HG03460 (cell line): ENCODE measurements at regions not wholly inside any gene's neighbourhood (a gene's known extent, or its start where the extent isn't known, plus 50 kb on each side); places are given as distances from the start of the nearest gene placed in this dataset.

Experiments
- ATAC-seq: cut with Tn5 transposase; IDR thresholded peaks from one replicate; pipeline ENCODE4 v1.9.1; 2021; ENCODE audit not compliant: unreplicated experiment

DNA sequence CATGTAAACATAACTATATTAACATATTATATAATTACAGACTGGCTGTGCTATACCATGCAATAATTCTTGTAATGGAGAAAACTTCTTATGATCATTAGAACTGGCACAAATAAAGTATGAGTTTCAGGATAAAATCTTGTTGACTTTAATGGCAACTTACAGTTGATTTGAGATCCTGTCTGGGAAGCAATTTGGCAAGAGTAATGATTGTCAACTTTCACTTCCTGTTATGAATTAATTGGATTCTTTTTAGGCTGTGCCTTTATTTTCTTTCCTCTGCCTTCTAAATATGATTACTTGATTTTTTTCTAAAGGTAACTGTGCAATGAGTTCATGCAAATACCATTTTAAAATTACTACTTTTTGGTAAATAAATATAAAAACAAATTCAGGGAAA lies 158.1 kb upstream of the B3GAT2 start:
- no peak for ATAC-seq

DNA sequence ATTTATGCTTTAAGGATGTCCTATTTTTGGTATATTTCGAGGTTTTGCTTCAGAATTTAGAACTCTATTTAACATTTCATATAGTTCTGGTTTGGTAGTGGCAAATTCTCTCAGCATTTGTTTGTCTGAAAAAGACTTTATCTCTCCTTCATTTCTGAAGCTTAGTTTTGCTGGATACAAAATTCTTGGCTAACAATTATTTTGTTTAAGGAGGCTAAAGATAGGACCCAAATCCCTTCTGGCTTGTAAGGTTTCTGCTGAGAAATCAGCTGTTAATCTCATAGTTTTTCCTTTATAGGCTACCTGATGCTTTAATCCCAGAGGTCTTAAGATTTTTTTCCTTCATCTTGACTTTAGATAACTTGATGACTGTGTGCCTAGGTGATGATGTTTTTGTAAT lies 162.7 kb upstream of the B3GAT2 start:
- ATAC-seq: no peak

DNA sequence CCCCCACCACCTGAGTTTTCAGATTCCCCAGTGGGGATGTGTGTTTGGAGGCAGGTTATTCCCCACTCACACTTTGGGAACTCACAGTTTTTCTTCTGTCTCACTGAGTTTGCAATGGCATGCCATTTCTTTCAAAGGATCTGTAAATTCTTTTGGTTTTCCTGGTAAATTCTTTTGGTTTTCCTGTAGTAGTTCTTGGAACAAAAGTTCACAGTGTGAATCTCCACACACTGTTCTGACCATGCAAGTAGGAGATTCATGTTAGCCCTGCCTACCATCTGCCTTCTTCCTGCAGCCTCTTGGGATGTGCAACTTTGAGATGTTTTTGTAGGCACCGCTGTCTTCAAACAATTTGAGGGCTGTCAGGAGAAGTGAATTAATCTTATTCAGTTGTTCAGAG lies 165.6 kb upstream of the OGFRL1 start:
- no peak for ATAC-seq

DNA sequence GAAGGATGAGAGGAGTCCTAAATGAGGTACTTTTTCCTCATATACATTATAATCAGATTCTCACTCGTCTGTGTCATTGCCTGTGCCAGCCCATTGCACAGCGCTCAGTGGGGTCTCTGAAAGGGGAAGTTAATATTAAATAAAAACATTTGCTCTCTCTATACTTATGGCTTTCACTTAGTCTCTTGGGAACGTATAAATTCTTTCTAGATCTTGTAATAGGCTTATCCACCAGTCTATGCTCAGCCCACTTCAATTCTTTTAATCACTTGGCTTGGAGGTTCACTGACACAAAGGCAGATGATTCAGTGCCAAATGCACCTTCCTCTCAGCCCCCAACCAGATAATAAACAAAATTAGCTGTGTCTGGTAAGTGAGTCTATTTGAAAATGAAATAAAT lies 164.3 kb upstream of the OGFRL1 start:
- no peak for ATAC-seq

DNA sequence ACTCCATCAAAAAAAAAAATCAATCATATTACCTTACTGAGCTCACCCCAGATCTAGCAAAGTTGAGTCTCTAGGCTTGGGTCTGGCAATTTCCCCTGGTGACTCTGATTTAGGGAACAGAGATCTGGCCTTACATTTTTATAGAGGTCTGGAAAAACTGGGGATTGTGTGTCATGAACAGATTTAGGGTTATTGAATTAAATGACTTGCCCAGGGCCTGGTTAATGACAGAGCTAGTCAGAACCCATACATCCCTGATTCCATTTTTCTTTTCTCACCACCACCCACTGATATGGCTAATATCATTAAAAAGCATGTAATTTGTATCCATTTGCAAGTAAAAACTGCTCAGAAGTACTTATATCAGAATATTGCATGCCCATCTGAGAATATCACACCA lies 163.4 kb upstream of the OGFRL1 start:
- no peak for ATAC-seq

DNA sequence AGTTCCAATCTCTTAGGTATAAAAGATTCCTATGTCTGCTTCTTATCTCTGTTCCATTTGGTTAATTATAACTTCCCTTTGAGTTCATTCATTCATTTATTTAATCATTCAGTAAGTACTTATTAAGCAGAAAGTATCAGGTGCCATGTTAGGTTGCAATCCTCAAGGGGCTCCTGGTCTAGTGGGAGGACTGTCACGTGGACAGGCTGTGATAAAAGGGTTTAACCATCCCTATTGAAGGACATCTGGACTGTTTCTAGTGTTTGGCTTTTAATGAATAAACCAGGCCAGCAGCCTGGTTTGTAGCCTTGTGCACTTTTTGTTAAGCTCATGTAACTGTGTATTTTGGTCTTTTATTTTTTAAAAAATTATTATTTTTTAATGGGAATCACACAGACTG lies 162.1 kb upstream of the OGFRL1 start:
- ATAC-seq: no peak

DNA sequence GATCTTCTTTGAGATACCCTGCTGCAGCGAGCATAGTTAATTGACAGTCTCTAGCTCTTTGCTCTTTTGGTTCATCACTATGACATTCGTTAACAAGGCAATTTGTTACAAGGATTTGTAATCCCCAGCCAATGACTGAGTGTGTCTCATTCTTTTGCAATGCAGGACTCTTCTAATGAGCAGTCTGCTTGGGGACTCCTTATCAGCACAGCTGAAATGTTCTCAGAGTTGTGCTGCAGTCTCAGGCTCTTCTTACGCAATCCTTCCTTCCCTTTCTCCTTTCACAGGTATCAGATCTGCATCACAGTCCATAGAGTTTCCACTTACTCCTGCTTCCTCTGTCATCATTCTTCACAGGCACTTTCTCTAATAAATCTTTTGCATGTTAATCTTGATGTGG lies 161.2 kb upstream of the OGFRL1 start:
- ATAC-seq: no peak

DNA sequence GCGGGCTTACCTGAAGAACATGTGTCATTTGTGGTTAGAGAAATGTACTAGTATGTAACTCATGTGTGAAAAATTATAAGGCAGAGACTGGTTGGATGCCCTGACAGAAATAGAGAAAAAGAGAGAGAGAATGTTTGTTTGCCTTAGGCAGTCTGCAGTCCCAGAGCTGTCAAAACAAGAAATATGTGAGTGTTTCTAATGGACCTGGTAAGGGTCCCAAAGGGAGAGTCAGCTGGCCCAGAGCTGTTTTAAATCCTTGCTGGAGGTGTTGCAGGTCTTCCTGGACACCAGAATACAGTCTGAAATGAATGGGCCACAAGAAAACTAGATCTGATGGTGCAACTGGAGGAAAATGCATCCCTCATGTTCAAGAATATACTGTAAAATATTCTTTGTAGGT lies 158.3 kb upstream of the OGFRL1 start:
- no peak for ATAC-seq

DNA sequence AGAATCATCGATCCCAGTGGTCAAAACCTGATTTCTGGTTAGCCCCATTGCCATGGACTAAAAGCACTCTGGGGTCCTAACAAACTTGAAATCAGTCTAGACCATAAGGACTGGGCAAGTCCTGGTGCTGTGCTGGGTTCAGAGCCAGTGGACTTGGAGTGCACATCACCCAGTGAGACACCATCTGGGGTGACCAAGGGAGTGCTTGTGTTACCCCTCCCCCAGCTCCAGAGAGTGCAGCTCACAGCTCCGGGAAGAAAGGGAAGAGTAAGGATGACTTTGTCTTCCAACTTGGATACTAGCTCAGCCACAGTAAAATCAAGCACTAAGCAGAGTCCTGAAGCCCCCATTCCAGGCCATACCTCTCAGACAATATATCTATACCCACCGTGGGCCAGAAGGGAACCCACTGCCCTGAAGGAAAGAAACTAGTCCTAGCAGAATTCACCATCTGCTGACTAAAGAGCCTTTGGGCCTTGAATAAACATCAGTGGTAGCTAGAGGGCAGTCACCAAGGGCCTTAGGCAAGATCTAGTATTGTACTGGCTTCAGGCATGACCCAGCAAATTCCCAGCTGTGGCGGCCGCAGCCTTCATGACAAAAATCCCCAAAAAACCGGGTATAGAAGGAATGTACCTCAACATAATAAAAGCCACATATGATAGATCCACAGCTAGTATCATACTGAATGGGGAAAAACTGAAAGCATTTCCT lies 153.5 kb upstream of the OGFRL1 start:
- ATAC-seq: no peak

DNA sequence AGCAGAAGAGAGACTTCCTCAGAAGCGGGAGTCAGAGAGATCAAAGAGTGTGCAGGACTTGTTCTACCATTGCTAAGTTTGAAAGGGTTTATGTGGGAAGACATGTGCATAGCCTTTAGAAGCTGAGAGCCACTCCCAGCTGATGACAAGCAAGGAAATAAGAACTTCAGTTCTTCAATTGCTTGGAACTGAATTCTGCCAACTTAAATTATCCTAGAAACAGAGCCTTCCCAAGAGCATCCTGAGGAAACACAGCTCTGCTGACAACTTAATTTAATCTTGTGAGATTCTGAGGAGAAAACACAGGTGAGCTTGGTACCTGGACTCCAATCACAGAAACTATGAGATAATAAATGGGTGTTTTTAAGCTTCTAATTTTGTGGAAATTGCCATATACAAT lies 150.6 kb upstream of the OGFRL1 start:
- no peak for ATAC-seq

DNA sequence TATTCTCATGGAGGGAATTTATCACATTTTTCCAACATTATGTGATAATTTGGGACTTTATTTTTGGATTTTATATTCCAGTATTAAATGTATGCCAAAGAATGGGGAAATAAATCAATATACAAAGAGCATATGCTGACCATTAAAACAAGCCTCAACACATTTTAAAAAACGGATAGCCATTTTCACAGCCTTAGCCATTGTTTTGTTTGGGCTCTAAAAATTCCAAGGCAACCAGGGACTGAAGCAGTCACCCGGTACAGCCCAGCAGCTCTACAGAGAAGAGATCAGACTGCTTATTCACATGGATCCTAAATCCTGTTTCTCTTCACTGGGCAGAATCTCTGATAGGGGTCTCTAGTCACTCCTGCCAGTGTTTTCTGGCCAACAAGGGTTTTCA lies 150.2 kb upstream of the OGFRL1 start:
- ATAC-seq: no peak

DNA sequence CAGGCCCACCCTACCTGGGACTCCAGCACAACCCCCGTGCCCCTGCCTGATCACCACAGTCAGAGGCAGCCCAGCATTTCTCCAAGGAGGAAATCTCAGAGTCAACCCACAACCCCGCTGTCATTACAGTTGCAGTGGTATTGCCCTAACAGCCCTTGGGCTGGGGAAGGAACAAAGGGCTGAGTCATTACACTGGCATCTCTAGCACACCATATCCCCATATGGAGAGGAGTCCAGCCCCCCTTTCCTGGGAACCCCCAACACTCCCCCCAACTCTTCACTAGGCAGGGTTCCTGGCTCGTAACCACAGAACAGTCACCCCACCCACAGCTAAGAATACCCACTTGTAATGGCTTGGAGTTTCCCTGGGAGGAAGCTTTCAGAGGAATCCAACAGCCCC lies 149.4 kb upstream of the OGFRL1 start:
- no peak for ATAC-seq

DNA sequence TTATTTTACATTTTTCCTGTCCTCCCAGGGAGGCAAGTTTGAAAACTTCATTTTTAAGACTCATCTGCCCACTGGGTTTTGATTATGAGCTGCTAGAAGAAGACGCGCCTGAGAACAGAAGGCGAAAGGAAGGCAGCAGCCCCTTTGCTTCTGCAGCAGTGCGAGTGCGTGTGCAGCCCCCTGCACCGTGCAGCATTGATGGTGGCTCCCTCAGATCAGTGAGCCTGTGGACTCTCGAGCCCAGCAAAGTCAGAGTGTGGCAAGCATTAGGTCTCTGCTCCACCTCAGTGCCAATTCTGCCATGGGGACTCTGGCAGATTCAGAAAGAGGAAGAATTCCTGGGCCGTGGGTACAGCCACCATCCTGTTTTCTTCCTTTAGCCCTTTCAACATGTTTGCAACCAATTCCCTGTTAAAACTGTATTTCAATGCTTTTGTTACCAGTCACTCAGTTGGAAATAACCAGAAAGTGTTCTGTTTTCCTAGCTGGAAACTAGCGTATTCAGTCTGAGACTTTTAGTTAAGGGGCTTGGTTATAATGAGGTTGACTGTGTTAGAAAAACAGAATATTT lies 134.8 kb upstream of the OGFRL1 start:
- no peak for ATAC-seq

DNA sequence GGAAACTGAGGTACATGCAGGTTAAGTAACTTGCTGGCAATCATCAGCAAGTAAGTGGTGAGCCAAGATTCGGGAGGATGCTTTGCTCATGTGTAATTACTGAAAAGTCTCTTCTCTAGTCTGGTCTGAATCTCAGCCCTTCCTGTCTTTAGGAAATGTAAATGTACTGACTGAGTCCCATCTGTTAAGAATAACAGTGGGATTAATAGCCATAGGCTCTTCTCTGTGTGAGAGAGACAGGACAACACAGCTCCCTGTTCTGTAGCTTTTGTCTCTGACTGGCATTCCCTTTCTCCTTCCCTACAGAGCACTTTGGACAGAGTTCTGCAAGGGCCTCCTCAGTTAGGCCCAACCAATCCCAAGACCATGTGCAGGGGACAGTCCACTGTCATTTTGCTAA lies 131.3 kb upstream of the OGFRL1 start:
- no peak for ATAC-seq

DNA sequence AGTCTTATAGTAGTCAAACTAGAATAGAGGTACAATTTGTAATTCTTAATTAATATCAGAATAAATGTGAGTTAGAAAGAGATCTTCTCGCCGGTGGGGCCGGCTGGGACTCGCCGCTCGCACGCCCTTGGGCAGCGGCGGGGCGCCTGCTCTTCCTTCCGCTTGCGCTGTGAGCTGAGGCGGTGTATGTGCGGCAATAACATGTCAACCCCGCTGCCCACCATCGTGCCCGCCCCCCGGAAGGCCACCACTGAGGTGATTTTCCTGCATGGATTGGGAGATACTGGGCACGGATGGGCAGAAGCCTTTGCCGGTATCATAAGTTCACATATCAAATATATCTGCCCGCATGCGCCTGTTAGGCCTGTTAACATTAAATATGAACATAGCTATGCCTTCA lies 123.7 kb upstream of the OGFRL1 start:
- ATAC-seq: no peak

DNA sequence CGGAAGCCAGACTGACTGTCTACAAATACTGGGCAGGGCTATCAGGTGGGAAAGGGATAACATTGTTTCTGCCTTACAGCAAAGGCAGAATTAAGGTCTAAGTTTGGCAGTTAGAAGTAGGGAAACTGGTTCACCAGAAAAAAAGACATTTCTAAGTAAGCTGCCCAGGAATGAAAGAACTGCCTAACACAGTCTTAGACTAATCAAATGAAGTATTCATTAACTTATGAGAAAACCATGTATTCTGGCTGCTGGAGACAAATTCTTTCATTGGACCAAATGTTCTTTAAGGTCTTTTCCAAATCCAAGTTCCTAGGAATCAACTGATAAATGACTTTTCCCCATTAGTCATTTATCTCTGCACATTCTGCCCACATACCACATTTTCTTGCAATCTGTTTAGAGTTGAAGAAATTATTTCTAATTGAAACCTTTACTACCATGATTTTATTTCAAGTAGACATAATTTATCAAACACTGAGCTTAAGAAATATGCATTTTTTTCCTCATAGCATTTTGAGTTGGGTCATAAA lies 120.3 kb upstream of the OGFRL1 start:
- no peak for ATAC-seq

DNA sequence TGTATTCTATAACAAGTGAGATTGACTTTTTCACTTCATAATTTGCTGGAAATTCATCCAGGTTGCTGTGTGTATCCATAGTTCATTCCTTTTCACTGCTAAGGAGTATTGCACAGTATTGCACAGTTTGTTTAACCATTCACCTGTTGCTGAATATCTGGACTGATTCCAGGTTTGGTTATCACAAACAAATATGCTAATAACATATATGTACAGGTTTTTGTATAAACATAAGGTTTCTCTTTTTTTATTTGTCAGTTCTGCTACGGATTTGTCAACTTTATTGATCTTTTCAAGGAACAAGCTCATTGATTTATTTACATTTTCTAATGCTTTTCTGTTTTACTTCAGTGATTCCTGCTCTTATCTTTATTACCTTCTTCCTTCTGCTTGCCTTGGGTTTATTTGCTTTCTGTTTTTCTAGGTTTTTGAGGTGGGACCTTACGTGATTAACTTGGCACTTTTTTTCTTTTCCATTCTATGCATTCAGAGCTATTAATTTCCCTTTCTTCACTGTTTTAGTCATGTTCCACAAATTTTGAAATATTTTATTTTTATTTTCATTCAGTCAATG lies 117.0 kb upstream of the OGFRL1 start:
- ATAC-seq: no peak

DNA sequence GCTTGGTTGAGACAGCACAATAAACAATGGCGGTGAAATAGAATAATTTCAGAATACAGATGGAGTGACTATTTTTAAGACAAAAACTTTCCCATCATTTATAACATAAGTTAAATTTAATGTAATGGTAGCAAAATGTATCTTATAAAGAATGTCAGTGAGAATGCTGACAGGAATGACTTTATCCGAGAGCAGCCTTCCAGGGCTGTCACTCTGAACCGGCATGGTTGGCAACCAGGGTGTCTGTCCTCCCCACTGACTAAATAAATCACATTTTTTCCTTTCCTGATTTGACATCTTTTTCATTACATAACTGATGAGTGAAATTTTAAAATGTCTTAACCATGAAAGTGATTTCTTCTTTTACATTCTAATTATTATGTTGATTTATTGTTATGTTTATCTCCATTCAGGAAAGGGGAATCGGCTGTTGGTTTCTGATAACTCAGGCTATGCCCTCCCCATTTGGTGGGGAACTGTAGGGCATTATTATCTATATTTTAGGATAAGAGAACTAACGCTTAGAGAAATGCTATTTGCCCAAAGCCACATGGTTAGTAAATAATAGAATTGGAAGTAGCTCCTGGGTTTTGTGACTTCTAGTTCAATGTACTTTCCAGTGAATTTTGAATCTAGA lies 109.2 kb upstream of the OGFRL1 start:
- ATAC-seq: no peak

DNA sequence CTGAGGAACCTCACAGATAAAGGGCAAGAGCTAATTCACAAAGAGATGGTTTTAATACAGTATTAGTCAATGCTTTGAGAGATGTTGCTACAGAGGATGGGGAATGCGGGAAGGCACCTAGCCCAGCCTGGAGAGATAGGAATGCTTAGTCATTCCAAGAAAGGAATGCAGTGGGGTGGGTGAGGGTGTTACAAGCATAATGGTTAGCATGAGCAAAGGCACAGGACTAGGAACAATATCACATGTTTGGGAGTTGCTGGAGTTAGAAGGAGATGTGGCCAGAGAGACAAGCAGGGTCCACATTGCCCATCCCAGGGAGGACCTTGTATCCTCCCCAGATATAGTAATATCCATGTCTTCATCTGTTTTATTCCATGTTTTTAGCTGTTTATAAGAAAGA lies 107.0 kb upstream of the OGFRL1 start:
- no peak for ATAC-seq

DNA sequence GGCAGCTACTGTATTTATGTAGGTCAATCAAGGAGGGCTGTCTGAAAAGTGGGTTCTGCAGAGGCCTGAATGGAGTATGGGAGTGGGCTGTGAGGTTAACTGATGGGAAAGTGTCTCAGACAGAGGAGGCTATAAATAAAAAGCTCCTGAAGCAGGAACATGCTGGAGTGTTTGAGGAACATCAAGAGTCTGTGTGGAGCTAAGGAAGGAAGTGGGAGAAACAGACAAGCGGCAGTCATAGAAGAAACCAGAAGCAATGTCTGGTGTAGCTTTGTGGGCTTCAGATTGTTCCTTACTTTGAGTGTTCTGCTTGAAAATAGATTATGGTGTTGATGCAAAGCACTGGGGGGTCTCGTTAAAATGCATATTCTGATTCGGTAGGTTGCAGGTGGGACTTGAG lies 101.5 kb upstream of the OGFRL1 start:
- no peak for ATAC-seq

DNA sequence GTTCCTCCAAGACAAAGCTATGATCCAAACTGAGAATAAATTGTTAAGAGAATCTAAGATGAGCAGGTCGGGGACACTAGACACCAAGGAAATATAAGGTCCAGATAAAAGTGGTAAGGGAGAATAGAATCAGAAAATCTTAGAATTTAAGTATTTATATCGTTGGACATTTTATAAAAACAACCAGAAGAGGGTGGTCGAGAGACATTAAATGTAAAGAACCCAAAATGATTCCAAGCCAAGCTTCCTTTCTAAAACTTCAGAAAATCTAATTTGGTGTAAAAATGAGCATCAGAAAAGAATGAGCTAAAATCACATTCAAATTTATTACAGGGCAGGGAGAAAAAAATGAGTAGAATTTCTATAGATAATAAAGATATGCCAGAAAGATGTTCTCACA lies 97.8 kb upstream of the OGFRL1 start:
- ATAC-seq: no peak

DNA sequence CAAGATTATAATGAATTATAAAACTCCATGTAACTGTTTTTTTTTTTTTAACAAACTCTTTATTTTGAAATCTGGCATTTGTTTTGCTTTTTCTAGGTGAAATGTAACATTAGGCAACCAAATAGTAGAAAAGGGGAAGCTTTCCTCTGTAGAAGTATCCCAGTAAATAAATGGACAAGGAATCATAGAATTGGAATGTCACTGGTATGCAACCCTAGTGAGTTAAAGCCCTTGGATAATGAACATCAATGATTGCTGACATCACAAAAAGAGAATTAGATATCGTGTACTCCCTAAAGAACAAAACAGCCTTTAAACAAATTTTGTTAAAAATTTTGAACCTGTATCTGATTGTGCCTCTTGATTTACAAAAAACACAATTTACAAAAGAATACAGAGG lies 93.9 kb upstream of the OGFRL1 start:
- ATAC-seq: no peak
